ENCODE measurements at regions not wholly inside any gene's neighbourhood (a gene's known extent, or its start where the extent isn't known, plus 50 kb on each side); places are given as distances from the start of the nearest gene placed in this dataset.

- DNase-seq (ENCODE audit: low read depth in 2 of 2): no peak
Measured at GRCh38 chr5:2658447-2658846, 93.0 kb downstream of the IRX2 start.

GRCh38 chr5:2657151-2657550 is 94.3 kb downstream of the IRX2 start:
- DNase-seq (ENCODE audit: low read depth in 2 of 2): no peak

- DNase-seq (ENCODE audit: low read depth in 2 of 2): no peak
Measured at GRCh38 chr5:2656206-2656605, 95.3 kb downstream of the IRX2 start.

GRCh38 chr5:2653991-2654390 is 97.5 kb downstream of the IRX2 start:
- DNase-seq (ENCODE audit: low read depth in 2 of 2): no peak

- no peak for DNase-seq (ENCODE audit: low read depth in 2 of 2)
Measured at GRCh38 chr5:2651116-2651515, 100.4 kb downstream of the IRX2 start.

GRCh38 chr5:2642684-2643345 is 108.7 kb downstream of the IRX2 start:
- DNase-seq (ENCODE audit: low read depth in 2 of 2): no peak

- no peak for DNase-seq (ENCODE audit: low read depth in 2 of 2)
Measured at GRCh38 chr5:2640717-2641116, 110.8 kb downstream of the IRX2 start.

- no peak for DNase-seq (ENCODE audit: low read depth in 2 of 2)
Measured at GRCh38 chr5:2639425-2639824, 112.1 kb downstream of the IRX2 start.

GRCh38 chr5:2634399-2635176 is 116.9 kb downstream of the IRX2 start:
- no peak for DNase-seq (ENCODE audit: low read depth in 2 of 2)

- DNase-seq (ENCODE audit: low read depth in 2 of 2): no peak
Measured at GRCh38 chr5:2633992-2634391, 117.5 kb downstream of the IRX2 start.

- DNase-seq (ENCODE audit: low read depth in 2 of 2): no peak
Measured at GRCh38 chr5:2631758-2632157, 119.7 kb downstream of the IRX2 start.

GRCh38 chr5:2629045-2629444 is 122.4 kb downstream of the IRX2 start:
- no peak for DNase-seq (ENCODE audit: low read depth in 2 of 2)

GRCh38 chr5:2627867-2628266 is 123.6 kb downstream of the IRX2 start:
- DNase-seq (ENCODE audit: low read depth in 2 of 2): no peak

- no peak for DNase-seq (ENCODE audit: low read depth in 2 of 2)
Measured at GRCh38 chr5:2626572-2626971, 124.9 kb downstream of the IRX2 start.

GRCh38 chr5:2622866-2623265 is 128.6 kb downstream of the IRX2 start:
- no peak for DNase-seq (ENCODE audit: low read depth in 2 of 2)

- DNase-seq (ENCODE audit: low read depth in 2 of 2): no peak
Measured at GRCh38 chr5:2621631-2622030, 129.8 kb downstream of the IRX2 start.

- no peak for DNase-seq (ENCODE audit: low read depth in 2 of 2)
Measured at GRCh38 chr5:2619216-2619615, 132.3 kb downstream of the IRX2 start.

- DNase-seq (ENCODE audit: low read depth in 2 of 2): no peak
Measured at GRCh38 chr5:2617461-2617860, 134.0 kb downstream of the IRX2 start.

- DNase-seq (ENCODE audit: low read depth in 2 of 2): no peak
Measured at GRCh38 chr5:2615917-2616316, 135.6 kb downstream of the IRX2 start.

- DNase-seq (ENCODE audit: low read depth in 2 of 2): no peak
Measured at GRCh38 chr5:2614571-2614970, 136.9 kb downstream of the IRX2 start.

- no peak for DNase-seq (ENCODE audit: low read depth in 2 of 2)
Measured at GRCh38 chr5:2611659-2612058, 139.8 kb downstream of the IRX2 start.

- DNase-seq (ENCODE audit: low read depth in 2 of 2): no peak
Measured at GRCh38 chr5:2610986-2611385, 140.5 kb downstream of the IRX2 start.

GRCh38 chr5:2608391-2608790 is 143.1 kb downstream of the IRX2 start:
- DNase-seq (ENCODE audit: low read depth in 2 of 2): no peak

GRCh38 chr5:2607598-2607997 is 143.9 kb downstream of the IRX2 start:
- DNase-seq (ENCODE audit: low read depth in 2 of 2): no peak
